NOMO-1 treated with DMSO at 0.1 percent for 48 hours (cell line): ENCODE measurements at regions not wholly inside any gene's neighbourhood (a gene's known extent, or its start where the extent isn't known, plus 50 kb on each side); places are given as distances from the start of the nearest gene placed in this dataset.

Experiments used
- DNase-seq: peaks from one replicate; lab custom pipeline; 2025; ENCODE audit not compliant: unreplicated experiment; lab: John Stamatoyannopoulos, UW

DNA sequence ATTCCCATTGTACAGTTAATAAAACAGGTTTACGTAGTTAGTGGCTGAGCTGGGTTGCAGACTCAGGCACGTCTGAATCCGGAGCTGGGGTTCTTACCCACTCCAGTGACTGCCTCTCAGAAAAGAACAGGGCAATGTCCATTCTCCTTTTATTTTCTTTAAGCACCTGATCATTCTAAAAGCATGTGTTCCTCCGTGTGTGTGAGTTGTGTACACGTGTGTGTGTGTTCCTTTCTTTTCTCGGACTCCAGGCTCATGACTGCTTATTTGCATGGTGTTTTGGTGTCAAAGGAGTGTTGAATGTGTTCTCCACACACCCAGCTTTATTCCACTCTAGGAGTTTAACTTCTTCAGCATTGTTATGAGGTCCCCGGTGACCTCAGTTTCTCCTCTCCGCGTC lies 260.1 kb downstream of the SNX10 start:
- no peak for DNase-seq

- DNase-seq = no peak
Measured at GRCh38 chr7:26553128-26553527, 261.5 kb downstream of the SNX10 start.

- DNase-seq = no peak
Measured at GRCh38 chr7:26553582-26553981, 261.9 kb downstream of the SNX10 start.

GRCh38 chr7:26554952-26555351 lies 263.3 kb downstream of the SNX10 start:
- no peak for DNase-seq

DNA sequence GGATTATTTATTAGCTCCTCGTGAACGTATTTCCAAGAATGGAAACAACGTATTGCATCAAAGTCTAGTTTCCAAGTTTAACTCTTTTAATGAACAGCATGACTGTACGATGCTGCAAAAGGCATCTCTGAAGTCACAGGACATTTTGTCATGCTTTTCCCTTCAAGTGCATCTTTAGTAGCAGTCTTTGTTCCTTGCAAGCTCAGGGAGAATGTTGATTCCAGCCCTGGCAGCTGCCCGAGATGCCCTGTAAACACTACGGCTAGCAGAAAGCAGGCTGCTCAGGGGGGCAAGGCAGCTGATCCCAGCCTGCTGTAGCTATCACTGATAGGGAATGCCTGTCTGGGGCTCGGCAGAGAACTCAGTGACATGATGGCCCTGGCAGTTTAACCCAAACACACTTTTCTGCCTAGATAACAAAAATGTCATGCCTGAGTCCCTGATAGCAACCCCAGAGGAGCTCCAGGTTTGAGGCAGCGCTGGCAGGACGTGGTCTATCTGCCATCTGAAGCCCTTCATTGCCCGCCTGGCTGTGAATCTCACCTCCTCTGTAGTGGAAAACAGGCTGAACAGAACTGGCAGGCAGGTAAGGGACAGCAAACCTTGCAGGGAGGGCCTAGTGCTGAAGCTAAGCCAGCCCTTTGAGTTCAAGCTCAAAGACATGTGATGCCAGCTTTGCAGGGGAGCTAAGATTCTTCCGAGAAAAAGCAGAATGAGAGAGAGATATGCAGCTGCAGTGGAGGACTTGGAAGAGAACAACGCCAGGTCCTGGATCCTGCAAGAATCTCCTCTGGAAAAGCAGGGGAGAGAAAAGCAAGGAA lies 264.6 kb downstream of the SNX10 start:
- no peak for DNase-seq

DNA sequence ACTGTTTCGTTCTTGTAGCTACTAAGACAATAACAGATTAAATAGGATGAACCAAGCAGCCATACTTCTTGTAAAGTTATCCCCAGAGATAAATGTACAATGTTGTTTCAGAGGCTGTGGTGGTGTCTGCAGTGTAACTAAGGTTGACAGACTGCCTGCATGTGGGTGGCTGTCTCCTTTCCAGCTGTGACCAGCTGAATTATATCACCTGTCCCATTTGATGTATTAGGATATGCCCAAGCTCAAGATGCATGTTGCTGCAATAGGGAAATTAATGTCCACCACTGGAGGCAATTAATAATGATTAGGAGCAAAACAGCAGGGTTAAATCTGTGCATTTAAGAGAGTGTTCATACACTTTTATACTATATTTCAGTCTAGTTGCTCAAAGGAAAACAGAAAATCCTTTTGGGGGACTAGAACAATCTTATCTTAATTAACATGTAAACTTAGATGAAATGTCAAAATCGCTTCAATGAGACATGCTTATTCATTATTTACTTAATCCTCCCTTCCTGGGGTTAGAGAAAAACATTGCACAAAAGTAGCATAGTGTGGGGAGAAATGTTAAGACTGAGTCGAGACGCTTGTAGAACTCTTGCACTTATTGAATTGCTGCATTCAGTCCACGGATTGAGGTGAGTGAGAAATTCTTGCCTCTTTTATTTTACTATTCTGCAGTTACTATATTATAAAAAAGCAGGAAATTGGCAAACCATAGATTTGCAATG lies 269.0 kb downstream of the SNX10 start:
- no peak for DNase-seq

DNA sequence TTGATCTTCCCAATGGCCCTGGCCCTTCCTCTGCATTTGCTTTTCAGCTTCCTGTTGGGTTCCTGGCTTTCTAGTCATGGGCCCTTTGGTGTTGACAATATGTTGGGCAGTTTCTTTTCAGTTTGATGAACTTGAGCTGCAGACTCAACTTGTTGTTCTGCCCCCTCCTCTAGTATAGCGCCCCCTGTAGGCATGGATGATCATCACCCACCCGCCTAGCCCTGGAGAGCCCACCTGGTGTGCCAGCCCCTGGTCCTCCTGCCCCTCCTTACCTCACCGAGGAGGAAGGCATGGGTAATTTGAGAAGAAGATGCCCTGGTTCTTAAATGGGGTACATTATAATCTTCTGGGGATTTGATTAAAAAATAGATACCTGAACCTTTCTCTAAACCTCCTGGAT lies 271.2 kb downstream of the SNX10 start:
- DNase-seq = no peak

- no peak for DNase-seq
Measured at GRCh38 chr7:26563406-26563805, 271.7 kb downstream of the SNX10 start.

DNA sequence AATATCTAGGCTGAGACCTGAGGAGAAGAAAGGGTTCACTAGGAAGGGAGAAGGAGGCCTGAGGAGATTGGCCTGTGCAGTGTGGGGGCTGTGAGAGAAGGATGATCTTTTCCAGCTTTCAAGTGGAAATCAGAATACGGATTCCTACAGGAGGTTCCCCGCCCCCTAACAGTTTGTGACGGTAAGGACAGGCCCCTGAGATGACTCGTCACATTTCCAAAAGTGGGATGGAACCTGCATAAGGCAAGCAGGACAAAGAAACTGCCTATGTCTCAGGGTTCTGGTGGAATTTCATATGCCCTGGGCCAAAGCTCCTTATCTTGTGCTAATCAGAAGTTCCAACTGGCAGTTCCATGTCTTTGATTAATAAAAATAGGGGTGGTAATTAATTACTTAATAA lies 275.6 kb downstream of the SNX10 start:
- DNase-seq = no peak

GRCh38 chr7:26574476-26574875 lies 282.8 kb downstream of the SNX10 start:
- no peak for DNase-seq

DNA sequence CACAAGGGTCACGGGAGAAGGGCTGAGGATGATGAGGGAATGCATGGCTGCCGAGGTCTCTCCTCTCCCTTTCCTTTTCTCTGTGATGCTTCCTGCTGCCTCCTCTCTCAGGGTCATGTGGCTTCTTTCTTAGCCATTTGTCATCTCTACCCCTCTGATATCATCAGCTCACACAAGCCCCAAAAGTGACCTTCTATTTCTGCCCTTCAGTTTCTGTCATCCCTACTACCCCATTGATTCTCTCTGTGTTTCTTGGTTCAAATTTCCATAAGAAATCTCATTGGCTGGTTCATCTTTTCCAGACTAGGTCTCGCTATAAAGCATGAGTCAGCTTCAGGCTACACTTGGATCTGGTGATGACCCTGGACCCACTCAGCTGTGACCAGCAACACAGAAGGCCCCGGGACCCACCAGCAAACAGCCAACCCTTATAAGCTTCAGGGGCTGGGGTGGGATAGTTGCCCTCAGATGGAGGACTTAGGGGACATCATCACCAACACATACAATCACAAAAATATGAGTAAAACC lies 284.3 kb downstream of the SKAP2 start:
- DNase-seq = no peak

DNA sequence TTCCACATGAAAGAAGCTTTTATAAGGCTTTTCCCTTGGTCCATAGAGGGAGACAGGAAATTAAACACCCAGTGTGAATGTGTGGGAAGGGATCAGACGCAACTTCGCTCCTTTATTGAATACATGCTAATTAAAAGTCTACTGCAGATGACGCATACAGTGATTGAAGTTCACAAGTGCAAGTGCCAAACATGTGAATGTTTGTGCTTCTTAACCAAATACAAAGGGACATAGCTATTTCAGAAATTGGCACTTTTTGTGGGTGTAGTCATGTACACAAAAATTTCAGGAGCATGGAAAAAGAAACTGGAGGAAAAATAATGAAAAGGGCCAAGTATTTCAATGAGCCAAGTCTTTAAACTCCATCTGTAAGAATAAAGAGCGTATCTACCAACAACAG lies 283.7 kb downstream of the SKAP2 start:
- DNase-seq = no peak

DNA sequence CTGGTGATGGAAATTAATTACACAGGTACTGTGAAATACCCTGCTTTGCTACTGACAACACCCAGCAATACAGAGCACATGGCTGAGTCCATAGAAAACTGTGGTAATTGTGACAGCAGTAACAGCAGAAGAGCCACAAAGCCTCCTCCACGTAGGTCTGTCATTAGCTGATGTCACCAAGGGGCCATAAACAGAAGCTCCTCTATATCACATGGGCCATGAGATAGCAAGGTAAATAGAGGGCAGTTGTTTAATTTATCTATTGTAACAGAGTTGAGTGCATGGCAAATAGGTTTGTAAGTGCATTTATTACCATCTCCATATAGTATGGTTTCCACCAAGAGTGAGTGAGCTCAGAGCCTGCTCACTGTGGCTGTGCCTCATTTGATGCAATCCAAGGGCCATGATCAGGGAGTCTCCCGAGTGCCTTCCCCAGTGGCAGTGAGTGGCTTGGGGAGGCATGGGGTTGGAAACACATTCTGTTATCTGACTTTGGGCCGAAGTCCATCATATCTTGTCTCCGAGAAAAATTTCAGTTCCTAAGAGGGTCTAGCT lies 281.2 kb downstream of the SKAP2 start:
- no peak for DNase-seq

DNA sequence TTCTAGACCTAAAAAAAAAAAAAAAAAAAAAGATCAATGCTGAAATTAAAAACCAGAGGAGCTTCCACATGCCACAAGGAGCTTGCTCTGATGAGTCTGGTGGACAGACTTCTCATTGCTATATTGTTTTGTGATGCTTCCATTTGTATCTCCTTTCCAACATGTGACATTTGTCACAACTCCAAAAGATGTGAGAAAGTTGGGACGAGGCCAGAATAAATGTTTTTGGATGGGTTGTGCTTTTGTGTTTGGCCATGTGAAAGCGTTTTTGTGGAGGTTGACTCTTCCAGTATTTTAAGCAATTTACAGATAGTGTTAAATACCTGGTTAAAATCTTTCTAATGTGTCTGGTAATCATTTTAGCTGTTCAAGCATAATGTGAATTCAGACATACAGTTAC lies 280.1 kb downstream of the SKAP2 start:
- DNase-seq = no peak

DNA sequence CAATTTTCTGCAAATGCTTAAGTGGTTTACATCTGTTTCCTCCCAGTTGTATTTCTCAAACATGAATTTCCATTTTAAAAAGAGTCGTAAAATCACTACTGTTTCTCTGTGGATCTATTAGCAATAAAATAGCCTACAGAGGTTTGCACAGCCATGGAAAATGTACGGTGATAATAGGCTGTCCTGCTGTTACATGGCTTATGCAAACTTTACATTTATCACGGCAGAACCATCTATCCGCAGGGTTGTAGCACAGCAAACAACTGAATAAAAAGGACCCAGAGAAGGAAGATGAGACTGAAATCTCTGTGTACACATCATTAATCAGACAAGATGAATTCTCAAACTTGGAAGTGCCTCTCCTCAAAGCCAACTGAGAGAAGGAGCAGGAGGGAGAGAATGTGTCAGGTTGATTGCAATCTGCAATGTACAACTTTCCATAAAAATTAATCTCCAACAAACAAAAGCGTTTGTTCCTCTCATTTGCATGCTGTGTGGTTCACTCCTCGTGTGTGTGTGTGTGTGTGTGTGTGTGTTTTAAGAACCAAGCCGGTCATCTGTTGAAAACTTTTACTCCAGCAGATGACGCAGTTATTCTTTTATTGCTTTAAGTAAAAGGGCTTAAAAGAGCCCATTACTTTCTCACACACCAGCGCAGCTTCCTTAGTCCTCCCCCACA lies 279.3 kb downstream of the SKAP2 start:
- DNase-seq = no peak

- DNase-seq = no peak
Measured at GRCh38 chr7:26587536-26587935, 276.9 kb downstream of the SKAP2 start.

DNA sequence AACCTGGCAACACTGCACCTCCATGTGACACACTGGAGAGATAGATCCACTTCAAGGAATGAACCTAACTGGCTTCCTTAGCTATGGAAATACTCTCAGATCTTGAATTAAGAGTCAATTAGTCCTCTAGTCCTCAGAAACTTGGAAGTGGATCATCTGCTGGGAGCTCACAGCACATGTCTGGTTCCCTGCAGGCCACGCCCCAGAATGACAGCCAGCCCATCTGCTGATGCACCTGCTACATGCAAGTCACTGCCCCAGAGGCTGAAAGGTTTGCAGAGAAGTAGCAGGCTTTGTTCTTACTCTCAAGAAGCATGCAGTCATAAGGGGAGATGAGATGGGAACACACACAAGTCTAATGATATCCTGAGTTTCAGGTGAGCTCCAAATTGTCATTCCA lies 275.9 kb downstream of the SKAP2 start:
- no peak for DNase-seq

- no peak for DNase-seq
Measured at GRCh38 chr7:26590709-26591108, 273.7 kb downstream of the SKAP2 start.

GRCh38 chr7:26592011-26592410 lies 272.4 kb downstream of the SKAP2 start:
- DNase-seq = no peak

DNA sequence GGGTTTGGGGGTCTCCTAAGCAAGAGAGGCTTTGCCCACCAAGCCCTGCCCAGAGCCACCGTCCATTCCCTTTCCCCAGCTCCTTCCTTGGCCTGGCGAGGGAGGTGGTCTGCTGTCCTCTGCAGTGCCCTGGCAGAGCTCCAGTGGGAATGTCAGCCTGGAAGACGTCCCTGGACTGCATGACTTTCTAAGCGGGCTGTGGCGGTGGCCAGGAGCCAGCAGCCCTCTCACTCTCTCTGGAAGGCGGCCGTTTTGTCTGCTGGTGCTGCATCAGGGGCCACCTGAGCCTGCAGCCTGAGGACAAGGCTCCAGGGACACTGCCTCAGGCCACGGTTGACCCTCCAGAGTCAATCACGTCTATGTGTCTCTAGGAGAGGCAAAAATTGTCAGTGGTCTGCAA lies 271.0 kb downstream of the SKAP2 start:
- no peak for DNase-seq

- DNase-seq = no peak
Measured at GRCh38 chr7:26593896-26594295, 270.5 kb downstream of the SKAP2 start.
